Keratinocyte (primary cell): ENCODE measurements at regions not wholly inside any gene's neighbourhood (a gene's known extent, or its start where the extent isn't known, plus 50 kb on each side); places are given as distances from the start of the nearest gene placed in this dataset.

ENCODE experiments used
- DNase-seq: peaks from one replicate; pipeline ENCODE4 v3.0.0-alpha.2; 2011; ENCODE audit warnings: low read depth, missing footprints, low spot score
- FAIRE-seq: peaks from 2 replicates; lab custom pipeline; 2011; peaks lifted over from hg19 to GRCh38; lab: Jason Lieb, UNC
- H2AFZ ChIP-seq: 2 replicates; pipeline ENCODE4 v1.6.0; 2012; ENCODE audit warnings: low read length, control low read depth, inconsistent platforms; ENCODE audit not compliant: control insufficient read depth
- H3K27ac ChIP-seq: 2 replicates; pipeline ENCODE4 v1.5.1; 2011; ENCODE audit warnings: low read length; ENCODE audit not compliant: control insufficient read depth, insufficient read depth
- H3K27me3 ChIP-seq: 3 replicates; pipeline ENCODE4 v1.6.0; 2011; ENCODE audit warnings: low read length; ENCODE audit not compliant: control insufficient read depth, insufficient read depth; ENCODE audit errors: extremely low read depth
- H3K36me3 ChIP-seq, 2 experiments: 2 replicates in 1 of 2; 3 replicates in 1 of 2; pipeline ENCODE4 v1.5.1; 2011; ENCODE audit warnings: low read length in 2 of 2, mild to moderate bottlenecking in 1 of 2; ENCODE audit not compliant: control insufficient read depth in 2 of 2, insufficient read depth in 2 of 2; ENCODE audit errors: extremely low read depth in 1 of 2
- H3K4me1 ChIP-seq: 3 replicates; pipeline ENCODE4 v1.5.1; 2011; ENCODE audit warnings: low read length; ENCODE audit not compliant: control insufficient read depth, insufficient read depth; ENCODE audit errors: extremely low read depth
- H3K4me2 ChIP-seq: 3 replicates; pipeline ENCODE4 v1.6.0; 2011; ENCODE audit warnings: low read depth, low read length; ENCODE audit not compliant: control insufficient read depth, insufficient read depth; ENCODE audit errors: extremely low read depth
- H3K4me3 ChIP-seq, 3 experiments: fragments of 200-600 bp in 1 of 3; sonication (generic) in 1 of 3; 2 replicates in 2 of 3; 3 replicates in 1 of 3; pipeline ENCODE4 v1.5.1; 2011 to 2016; ENCODE audit warnings: low read length in 3 of 3, mild to moderate bottlenecking in 3 of 3, control low read depth in 2 of 3, inconsistent platforms in 1 of 3, low read depth in 1 of 3, mixed read lengths in 1 of 3, mixed run types in 1 of 3, moderate library complexity in 1 of 3; ENCODE audit not compliant: control insufficient read depth in 2 of 3, insufficient read depth in 2 of 3; ENCODE audit errors: extremely low read depth in 1 of 3
- H3K79me2 ChIP-seq: 2 replicates; pipeline ENCODE4 v1.6.0; 2012; ENCODE audit warnings: low read length; ENCODE audit not compliant: control insufficient read depth, insufficient read depth
- H3K9ac ChIP-seq: 3 replicates; pipeline ENCODE4 v1.6.0; 2011; ENCODE audit warnings: low read length; ENCODE audit not compliant: control insufficient read depth, insufficient read depth; ENCODE audit errors: extremely low read depth
- H3K9me1 ChIP-seq: 3 replicates; pipeline ENCODE4 v1.6.0; 2011; ENCODE audit warnings: low read length; ENCODE audit not compliant: control insufficient read depth, insufficient read depth; ENCODE audit errors: extremely low read depth
- H3K9me3 ChIP-seq: 2 replicates; pipeline ENCODE4 v1.5.1; 2012; ENCODE audit warnings: low read depth, low read length; ENCODE audit not compliant: control insufficient read depth
- H4K20me1 ChIP-seq: 3 replicates; pipeline ENCODE4 v1.6.0; 2011; ENCODE audit warnings: low read length; ENCODE audit not compliant: control insufficient read depth, insufficient read depth; ENCODE audit errors: extremely low read depth
- EZH2 ChIP-seq: IDR thresholded peaks from one replicate; pipeline ENCODE4 v1.6.1; 2012; ENCODE audit warnings: inconsistent platforms, mild to moderate bottlenecking, low read length, moderate library complexity
- dilution Hi-C: fragments of 300-500 bp; cut with MboI; formaldehyde crosslinking; loops from one replicate; pipeline ENCODE4 v1.7.0; 2020; ENCODE audit warnings: low sequenced_read_pairs; ENCODE audit not compliant: extremely low pct_ligation_motif_present
- TF ChIP-seq, protein P1 (sequence below), 3 experiments: IDR thresholded peaks in 1 of 3; conservative IDR thresholded peaks in 1 of 3; optimal IDR thresholded peaks in 1 of 3; 2 replicates in 2 of 3; 3 replicates in 1 of 3; pipeline versions ENCODE3 to v1.5.1; 2011; ENCODE audit warnings: low read length in 3 of 3, mild to moderate bottlenecking in 3 of 3, moderate library complexity in 2 of 3, control low read depth in 1 of 3, inconsistent platforms in 1 of 3; ENCODE audit not compliant: insufficient read depth in 2 of 3; ENCODE audit errors: extremely low read depth in 1 of 3

GRCh38 chr5:109962882-109963603, 273.3 kb downstream of the MAN2A1 start:
- H3K9ac ChIP-seq = no peak overlapping the region
- no peaks in the 10 kb centered on the region for H3K9me3 ChIP-seq
- H3K4me3 ChIP-seq = no peak overlapping the region
- no peak overlapping the region for H2AFZ ChIP-seq
- no peaks in the 10 kb centered on the region for H3K79me2 ChIP-seq
- DNase-seq = no peak
- dilution Hi-C loops = no loop called here
- H3K9me1 ChIP-seq = no peaks in the 10 kb centered on the region
- peaks cover 10% of the 10 kb centered on the region for H3K4me1 ChIP-seq
- H3K27me3 ChIP-seq = no peaks in the 10 kb centered on the region
- H3K36me3 ChIP-seq = no peaks in the 10 kb centered on the region
- no peak overlapping the region for H3K27ac ChIP-seq
- FAIRE-seq = no peak
- no peak for TF ChIP-seq EZH2
- TF ChIP-seq, protein P1, sequence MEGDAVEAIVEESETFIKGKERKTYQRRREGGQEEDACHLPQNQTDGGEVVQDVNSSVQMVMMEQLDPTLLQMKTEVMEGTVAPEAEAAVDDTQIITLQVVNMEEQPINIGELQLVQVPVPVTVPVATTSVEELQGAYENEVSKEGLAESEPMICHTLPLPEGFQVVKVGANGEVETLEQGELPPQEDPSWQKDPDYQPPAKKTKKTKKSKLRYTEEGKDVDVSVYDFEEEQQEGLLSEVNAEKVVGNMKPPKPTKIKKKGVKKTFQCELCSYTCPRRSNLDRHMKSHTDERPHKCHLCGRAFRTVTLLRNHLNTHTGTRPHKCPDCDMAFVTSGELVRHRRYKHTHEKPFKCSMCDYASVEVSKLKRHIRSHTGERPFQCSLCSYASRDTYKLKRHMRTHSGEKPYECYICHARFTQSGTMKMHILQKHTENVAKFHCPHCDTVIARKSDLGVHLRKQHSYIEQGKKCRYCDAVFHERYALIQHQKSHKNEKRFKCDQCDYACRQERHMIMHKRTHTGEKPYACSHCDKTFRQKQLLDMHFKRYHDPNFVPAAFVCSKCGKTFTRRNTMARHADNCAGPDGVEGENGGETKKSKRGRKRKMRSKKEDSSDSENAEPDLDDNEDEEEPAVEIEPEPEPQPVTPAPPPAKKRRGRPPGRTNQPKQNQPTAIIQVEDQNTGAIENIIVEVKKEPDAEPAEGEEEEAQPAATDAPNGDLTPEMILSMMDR (optimal IDR thresholded peaks at IDR 0.05 in 1 of 3, IDR thresholded peaks at IDR 0.05 in 1 of 3, conservative IDR thresholded peaks at IDR 0.05 in 1 of 3; ENCODE audit: extremely low read depth in 1 of 3, insufficient read depth in 2 of 3, low read length in 3 of 3) = no peak
- no peak overlapping the region for H3K4me2 ChIP-seq
- no peaks in the 10 kb centered on the region for H4K20me1 ChIP-seq

DNA sequence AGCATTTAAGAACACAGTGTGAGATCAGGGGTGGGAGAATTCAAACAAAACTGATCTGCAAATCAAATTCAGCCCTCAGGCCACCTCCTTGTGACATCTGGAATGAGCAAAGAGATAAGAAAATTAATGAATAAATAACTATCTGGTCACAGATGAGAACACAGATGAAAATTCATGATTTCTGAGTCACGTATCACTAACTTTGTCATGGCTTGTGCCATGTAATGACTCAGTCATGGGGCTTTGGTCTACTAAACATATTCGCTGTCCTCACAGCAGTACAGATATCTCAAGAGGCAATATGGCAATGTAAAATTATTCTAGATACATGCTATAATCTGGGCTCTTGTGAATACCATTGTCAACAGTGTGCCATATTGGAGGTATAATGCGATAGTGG, 274.4 kb downstream of the MAN2A1 start:
- Histone ChIP-seq H3K36me3 (no peaks in the 10 kb centered on the region), H3K9me3 (no peaks in the 10 kb centered on the region), H2AFZ (no peak overlapping the region), H3K27ac (no peak overlapping the region), H4K20me1 (no peaks in the 10 kb centered on the region), H3K4me3 (no peak overlapping the region), H3K79me2 (no peaks in the 10 kb centered on the region), H3K4me1 (peaks cover 10% of the 10 kb centered on the region), H3K9me1 (no peaks in the 10 kb centered on the region), H3K4me2 (no peak overlapping the region), H3K27me3 (no peaks in the 10 kb centered on the region), H3K9ac (no peak overlapping the region)
- dilution Hi-C loops = no loop called here
- no peak for FAIRE-seq
- DNase-seq = no peak
- TF ChIP-seq EZH2 = no peak

- H3K4me3 ChIP-seq = no peak overlapping the region
- H3K27ac ChIP-seq = no peak overlapping the region
- H2AFZ ChIP-seq = no peak overlapping the region
- FAIRE-seq = no peak
- peaks cover 10% of the 10 kb centered on the region for H3K4me1 ChIP-seq
- dilution Hi-C loops = no loop called here
- no peaks in the 10 kb centered on the region for H3K79me2 ChIP-seq
- TF ChIP-seq, protein P1 (optimal IDR thresholded peaks at IDR 0.05 in 1 of 3, IDR thresholded peaks at IDR 0.05 in 1 of 3, conservative IDR thresholded peaks at IDR 0.05 in 1 of 3; ENCODE audit: extremely low read depth in 1 of 3, insufficient read depth in 2 of 3, low read length in 3 of 3) = no peak
- no peak for TF ChIP-seq EZH2
- no peaks in the 10 kb centered on the region for H4K20me1 ChIP-seq
- DNase-seq = no peak
- no peaks in the 10 kb centered on the region for H3K9me3 ChIP-seq
- H3K27me3 ChIP-seq = no peaks in the 10 kb centered on the region
- no peak overlapping the region for H3K4me2 ChIP-seq
- H3K36me3 ChIP-seq = no peaks in the 10 kb centered on the region
- no peaks in the 10 kb centered on the region for H3K9me1 ChIP-seq
- H3K9ac ChIP-seq = no peak overlapping the region
These were observed 275.9 kb downstream of the MAN2A1 start for GRCh38 chr5:109965634-109966033.
